ENCODE measurements at regions not wholly inside any gene's neighbourhood (a gene's known extent, or its start where the extent isn't known, plus 50 kb on each side); places are given as distances from the start of the nearest gene placed in this dataset.
"Not testable (repeated sequence)": the region's sequence is repeated elsewhere in the genome, so short reads cannot be mapped to it uniquely, and the experiment has no call there.

DNA sequence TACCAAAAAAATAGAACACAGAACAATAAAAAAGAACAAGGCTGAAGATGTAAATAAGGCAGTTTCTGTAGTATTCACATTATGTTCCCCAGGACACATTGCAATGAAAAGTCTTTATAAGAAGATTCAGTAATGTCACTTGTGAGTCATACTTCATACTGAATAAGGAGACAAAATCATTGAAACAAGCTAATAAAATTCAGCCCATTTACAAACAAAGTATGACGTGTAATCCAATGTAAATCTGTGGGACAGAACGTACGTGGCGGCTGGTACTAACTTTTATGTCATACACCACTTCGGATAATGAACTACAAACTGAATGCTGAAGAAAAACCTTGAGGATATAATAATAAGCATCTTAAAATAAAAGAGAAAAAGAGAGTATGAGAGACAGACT lies 512.8 kb upstream of the MIR17HG start:
- Mint-ChIP-seq H3K9me3 (ENCODE audit: unreplicated experiment) (no peaks in the 10 kb centered on the region), H3K4me1 (ENCODE audit: low read depth, unreplicated experiment) (no peaks in the 10 kb centered on the region), H3K27me3 (ENCODE audit: unreplicated experiment) (no peaks in the 10 kb centered on the region), H3K4me3 (ENCODE audit: unreplicated experiment) (no peak overlapping the region), H3K36me3 (ENCODE audit: unreplicated experiment) (no peaks in the 10 kb centered on the region), H3K27ac (ENCODE audit: unreplicated experiment) (no peak overlapping the region)
- TF ChIP-seq, protein P1, sequence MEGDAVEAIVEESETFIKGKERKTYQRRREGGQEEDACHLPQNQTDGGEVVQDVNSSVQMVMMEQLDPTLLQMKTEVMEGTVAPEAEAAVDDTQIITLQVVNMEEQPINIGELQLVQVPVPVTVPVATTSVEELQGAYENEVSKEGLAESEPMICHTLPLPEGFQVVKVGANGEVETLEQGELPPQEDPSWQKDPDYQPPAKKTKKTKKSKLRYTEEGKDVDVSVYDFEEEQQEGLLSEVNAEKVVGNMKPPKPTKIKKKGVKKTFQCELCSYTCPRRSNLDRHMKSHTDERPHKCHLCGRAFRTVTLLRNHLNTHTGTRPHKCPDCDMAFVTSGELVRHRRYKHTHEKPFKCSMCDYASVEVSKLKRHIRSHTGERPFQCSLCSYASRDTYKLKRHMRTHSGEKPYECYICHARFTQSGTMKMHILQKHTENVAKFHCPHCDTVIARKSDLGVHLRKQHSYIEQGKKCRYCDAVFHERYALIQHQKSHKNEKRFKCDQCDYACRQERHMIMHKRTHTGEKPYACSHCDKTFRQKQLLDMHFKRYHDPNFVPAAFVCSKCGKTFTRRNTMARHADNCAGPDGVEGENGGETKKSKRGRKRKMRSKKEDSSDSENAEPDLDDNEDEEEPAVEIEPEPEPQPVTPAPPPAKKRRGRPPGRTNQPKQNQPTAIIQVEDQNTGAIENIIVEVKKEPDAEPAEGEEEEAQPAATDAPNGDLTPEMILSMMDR (IDR thresholded peaks at IDR 0.05; ENCODE audit: partially characterized antibody, unreplicated experiment), result no peak
- no peak for DNase-seq

DNA sequence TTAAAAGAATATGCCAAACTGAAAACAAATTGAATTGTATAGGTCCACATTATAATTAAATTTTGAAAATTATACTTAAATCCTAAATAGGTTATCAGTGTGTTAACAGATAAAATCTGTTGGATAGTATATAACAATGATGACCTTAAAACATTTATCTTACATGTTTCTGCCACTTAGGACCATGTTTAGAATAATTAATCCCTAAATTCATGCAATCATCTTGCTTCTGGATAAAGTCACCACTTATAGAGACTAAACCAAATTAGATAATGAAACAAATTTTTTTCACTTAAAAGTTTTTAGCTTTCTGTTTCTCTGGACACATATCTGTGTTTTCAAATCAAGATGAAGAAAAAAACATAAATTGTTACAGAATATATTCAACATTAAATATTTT lies 511.7 kb upstream of the MIR17HG start:
- H3K27ac Mint-ChIP-seq (ENCODE audit: unreplicated experiment), result no peak overlapping the region
- no peaks in the 10 kb centered on the region for H3K27me3 Mint-ChIP-seq (ENCODE audit: unreplicated experiment)

DNA sequence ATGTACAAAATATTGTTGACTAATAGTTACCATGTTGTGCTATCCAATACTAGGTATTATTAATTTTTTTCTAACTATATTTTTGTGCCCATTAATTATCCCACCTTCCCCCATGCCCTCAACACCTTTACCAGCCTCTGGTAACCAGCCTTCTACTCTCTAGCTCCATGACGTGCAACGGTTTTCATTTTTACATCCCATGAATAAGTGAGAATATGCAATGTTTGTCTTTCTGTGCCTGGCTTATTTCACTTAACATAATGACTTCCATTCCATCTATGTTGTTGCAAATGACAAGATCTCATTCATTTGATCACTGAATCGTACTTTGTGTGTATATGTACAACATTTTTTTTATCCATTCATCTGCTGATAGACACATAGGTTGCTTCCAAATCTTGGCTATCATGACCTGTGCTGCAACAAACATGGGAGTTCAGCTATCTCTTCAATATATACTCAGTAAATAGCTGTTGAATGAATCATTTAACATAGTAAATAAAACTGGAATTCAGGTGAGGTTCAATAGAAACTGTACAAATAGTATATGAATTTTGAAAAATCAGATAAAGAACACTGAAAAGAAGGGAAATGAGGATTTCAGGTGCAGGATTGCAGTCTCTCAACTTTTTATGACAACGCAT lies 509.0 kb upstream of the MIR17HG start:
- no peaks in the 10 kb centered on the region for H3K27me3 Mint-ChIP-seq (ENCODE audit: unreplicated experiment)
- DNase-seq, result no peak
- TF ChIP-seq, protein P1 (IDR thresholded peaks at IDR 0.05; ENCODE audit: partially characterized antibody, unreplicated experiment), result no peak
- no peaks in the 10 kb centered on the region for H3K9me3 Mint-ChIP-seq (ENCODE audit: unreplicated experiment)
- no peaks in the 10 kb centered on the region for H3K36me3 Mint-ChIP-seq (ENCODE audit: unreplicated experiment)
- no peak overlapping the region for H3K27ac Mint-ChIP-seq (ENCODE audit: unreplicated experiment)
- no peaks in the 10 kb centered on the region for H3K4me1 Mint-ChIP-seq (ENCODE audit: low read depth, unreplicated experiment)
- no peak overlapping the region for H3K4me3 Mint-ChIP-seq (ENCODE audit: unreplicated experiment)

More for the DNA sequence above, 511.7 kb upstream of the MIR17HG start:
- Mint-ChIP-seq H3K9me3 (ENCODE audit: unreplicated experiment) (no peaks in the 10 kb centered on the region), H3K36me3 (ENCODE audit: unreplicated experiment) (no peaks in the 10 kb centered on the region), H3K4me3 (ENCODE audit: unreplicated experiment) (no peak overlapping the region), H3K4me1 (ENCODE audit: low read depth, unreplicated experiment) (no peaks in the 10 kb centered on the region)
- DNase-seq, result no peak
- TF ChIP-seq, protein P1 (IDR thresholded peaks at IDR 0.05; ENCODE audit: partially characterized antibody, unreplicated experiment), result no peak

DNA sequence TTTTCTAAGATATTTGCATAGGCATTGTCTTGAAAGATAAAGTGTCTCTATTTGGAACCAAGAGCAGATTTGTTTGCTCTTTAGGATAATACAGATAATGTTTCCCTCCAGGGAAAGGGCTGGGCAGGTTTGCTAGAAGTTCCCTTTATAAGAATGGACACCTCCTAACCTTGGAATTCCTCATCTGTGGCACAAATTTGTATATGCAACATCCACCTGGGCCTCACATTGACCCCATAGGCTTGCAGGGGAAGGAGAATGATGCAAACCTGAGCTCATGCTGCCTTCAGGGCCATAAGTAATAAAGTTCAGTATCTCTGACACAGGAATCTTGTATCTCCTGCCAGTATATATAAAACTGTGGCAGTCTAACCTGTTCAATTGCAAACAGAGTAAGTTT lies 508.4 kb upstream of the MIR17HG start:
- no peaks in the 10 kb centered on the region for H3K9me3 Mint-ChIP-seq (ENCODE audit: unreplicated experiment)
- no peak for DNase-seq

DNA sequence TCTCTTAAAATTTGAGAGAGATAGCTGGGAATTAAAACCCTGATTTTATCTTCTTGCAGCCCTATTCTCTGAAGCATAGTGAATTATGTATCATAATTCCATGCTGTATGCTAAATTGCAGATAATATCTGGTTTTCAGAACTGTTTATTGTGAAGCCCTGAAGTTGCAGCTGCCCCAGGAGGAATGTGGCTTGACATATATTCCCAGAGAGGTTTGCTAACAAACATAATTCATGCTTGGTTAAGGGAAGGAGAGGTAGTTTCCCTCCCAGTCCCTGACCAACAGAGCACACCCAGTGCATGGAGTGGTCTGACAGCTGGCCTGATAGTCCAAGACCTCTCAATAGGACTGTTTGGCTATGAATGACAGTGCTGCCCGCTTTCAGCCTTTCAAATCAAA lies 500.6 kb upstream of the MIR17HG start:
- H3K27ac Mint-ChIP-seq (ENCODE audit: unreplicated experiment), result no peak overlapping the region
- TF ChIP-seq, protein P1 (IDR thresholded peaks at IDR 0.05; ENCODE audit: partially characterized antibody, unreplicated experiment), result no peak
- H3K4me3 Mint-ChIP-seq (ENCODE audit: unreplicated experiment), result no peak overlapping the region
- H3K27me3 Mint-ChIP-seq (ENCODE audit: unreplicated experiment), result no peaks in the 10 kb centered on the region
- H3K4me1 Mint-ChIP-seq (ENCODE audit: low read depth, unreplicated experiment), result no peaks in the 10 kb centered on the region
- peaks cover 9% of the 10 kb centered on the region for H3K36me3 Mint-ChIP-seq (ENCODE audit: unreplicated experiment)
- H3K9me3 Mint-ChIP-seq (ENCODE audit: unreplicated experiment), result peaks cover 3% of the 10 kb centered on the region
- DNase-seq, result no peak

More for the DNA sequence above, 508.4 kb upstream of the MIR17HG start:
- Mint-ChIP-seq H3K4me3 (ENCODE audit: unreplicated experiment) (no peak overlapping the region), H3K4me1 (ENCODE audit: low read depth, unreplicated experiment) (no peaks in the 10 kb centered on the region), H3K36me3 (ENCODE audit: unreplicated experiment) (no peaks in the 10 kb centered on the region), H3K27ac (ENCODE audit: unreplicated experiment) (no peak overlapping the region), H3K27me3 (ENCODE audit: unreplicated experiment) (no peaks in the 10 kb centered on the region)
- TF ChIP-seq, protein P1 (IDR thresholded peaks at IDR 0.05; ENCODE audit: partially characterized antibody, unreplicated experiment), result no peak

DNA sequence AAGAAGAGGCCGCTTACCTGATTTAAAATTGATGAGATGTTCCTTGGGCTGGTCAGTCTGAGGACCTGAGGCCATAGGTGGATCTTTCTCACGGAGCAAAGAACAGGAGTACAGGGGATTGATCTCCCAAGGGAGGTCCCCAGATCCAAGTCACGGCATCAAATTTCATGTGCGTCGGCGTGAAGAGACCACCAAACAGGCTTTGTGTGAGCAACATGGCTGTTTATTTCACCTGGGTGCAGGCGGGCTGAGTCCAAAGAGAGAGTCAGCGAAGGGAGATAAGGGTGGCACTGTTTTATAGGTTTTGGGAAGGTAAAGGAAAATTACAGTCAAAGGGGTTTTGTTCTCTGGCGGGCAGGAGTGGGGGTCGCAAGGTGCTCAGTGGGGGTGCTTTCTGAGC lies 493.8 kb upstream of the MIR17HG start:
- H3K4me1 Mint-ChIP-seq (ENCODE audit: low read depth, unreplicated experiment); H3K27ac Mint-ChIP-seq (ENCODE audit: unreplicated experiment); H3K27me3 Mint-ChIP-seq (ENCODE audit: unreplicated experiment); H3K4me3 Mint-ChIP-seq (ENCODE audit: unreplicated experiment); H3K36me3 Mint-ChIP-seq (ENCODE audit: unreplicated experiment); DNase-seq; H3K9me3 Mint-ChIP-seq (ENCODE audit: unreplicated experiment): not testable (repeated sequence)
